Loucy (cell line): ENCODE measurements at regions not wholly inside any gene's neighbourhood (a gene's known extent, or its start where the extent isn't known, plus 50 kb on each side); places are given as distances from the start of the nearest gene placed in this dataset.

Source experiments
- EZH2phosphoT487 ChIP-seq: fragments of 200-600 bp; IDR thresholded peaks from 2 replicates; pipeline ENCODE4 v1.6.1; 2018; ENCODE audit warnings: antibody characterized with exemption, mild to moderate bottlenecking, moderate library complexity, borderline replicate concordance
- TF ChIP-seq, protein P1 (sequence below): fragments of 200-600 bp; sonication (generic); conservative IDR thresholded peaks from 2 replicates; pipeline ENCODE4 v1.5.1; 2014; ENCODE audit warnings: mild to moderate bottlenecking, antibody characterized with exemption, low read length

DNA sequence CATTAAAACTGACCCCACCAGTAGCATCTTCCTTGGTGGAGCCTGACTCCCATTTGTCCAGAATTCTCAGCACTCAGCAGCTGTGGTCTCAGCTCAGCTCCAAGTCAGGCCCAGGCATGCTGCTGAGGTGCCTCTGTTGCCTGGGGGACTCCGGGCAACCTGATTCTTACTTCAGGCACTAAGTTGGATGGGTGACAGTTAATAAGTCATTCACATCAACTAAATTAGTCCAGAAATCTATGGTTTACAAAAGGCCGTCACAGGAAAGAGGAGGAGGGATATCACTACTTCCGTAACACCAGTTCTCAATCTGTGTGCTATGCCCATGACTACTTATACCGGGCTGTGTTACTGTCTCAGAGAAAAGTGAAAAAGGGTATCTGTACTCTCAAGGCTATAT lies 310.2 kb downstream of the SATB1 start:
- TF ChIP-seq EZH2phosphoT487 = no peak
- TF ChIP-seq, protein P1, sequence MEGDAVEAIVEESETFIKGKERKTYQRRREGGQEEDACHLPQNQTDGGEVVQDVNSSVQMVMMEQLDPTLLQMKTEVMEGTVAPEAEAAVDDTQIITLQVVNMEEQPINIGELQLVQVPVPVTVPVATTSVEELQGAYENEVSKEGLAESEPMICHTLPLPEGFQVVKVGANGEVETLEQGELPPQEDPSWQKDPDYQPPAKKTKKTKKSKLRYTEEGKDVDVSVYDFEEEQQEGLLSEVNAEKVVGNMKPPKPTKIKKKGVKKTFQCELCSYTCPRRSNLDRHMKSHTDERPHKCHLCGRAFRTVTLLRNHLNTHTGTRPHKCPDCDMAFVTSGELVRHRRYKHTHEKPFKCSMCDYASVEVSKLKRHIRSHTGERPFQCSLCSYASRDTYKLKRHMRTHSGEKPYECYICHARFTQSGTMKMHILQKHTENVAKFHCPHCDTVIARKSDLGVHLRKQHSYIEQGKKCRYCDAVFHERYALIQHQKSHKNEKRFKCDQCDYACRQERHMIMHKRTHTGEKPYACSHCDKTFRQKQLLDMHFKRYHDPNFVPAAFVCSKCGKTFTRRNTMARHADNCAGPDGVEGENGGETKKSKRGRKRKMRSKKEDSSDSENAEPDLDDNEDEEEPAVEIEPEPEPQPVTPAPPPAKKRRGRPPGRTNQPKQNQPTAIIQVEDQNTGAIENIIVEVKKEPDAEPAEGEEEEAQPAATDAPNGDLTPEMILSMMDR = no peak
